CD4-positive, alpha-beta T cell treated with Interleukin-15 for 4 hours (primary cell): ENCODE measurements at regions not wholly inside any gene's neighbourhood (a gene's known extent, or its start where the extent isn't known, plus 50 kb on each side); places are given as distances from the start of the nearest gene placed in this dataset.
"Not testable (repeated sequence)": the region's sequence is repeated elsewhere in the genome, so short reads cannot be mapped to it uniquely, and the experiment has no call there.

Experiments used
- DNase-seq: peaks from one replicate; pipeline ENCODE4 v3.0.0-alpha.2; 2020; ENCODE audit warnings: low spot score

DNA sequence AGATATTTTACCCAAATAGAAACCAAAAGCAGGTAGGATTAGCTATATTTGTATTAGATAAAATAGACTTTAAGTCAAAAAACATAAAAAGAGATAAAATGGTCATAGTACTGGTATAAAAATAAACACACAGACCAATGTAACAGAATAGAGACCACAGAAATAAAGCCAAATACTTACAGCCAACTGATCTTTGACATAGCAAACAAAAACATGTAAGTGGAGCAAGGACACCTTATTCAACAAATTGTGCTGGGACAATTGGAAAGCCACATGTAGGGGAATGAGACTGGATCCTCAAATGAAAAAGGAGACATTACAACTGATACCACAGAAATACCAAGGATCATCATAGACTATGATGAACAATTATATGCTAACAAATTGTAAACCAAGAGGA lies 94.5 kb upstream of the SIRPG start:
- DNase-seq: no peak

- DNase-seq: no peak
Observed at GRCh38 chr20:1748777-1749176, 91.2 kb upstream of the SIRPG start.

GRCh38 chr20:1747953-1748577 lies 90.5 kb upstream of the SIRPG start:
- no peak for DNase-seq

GRCh38 chr20:1742049-1742434 lies 84.5 kb upstream of the SIRPG start:
- not testable (repeated sequence) for DNase-seq

DNA sequence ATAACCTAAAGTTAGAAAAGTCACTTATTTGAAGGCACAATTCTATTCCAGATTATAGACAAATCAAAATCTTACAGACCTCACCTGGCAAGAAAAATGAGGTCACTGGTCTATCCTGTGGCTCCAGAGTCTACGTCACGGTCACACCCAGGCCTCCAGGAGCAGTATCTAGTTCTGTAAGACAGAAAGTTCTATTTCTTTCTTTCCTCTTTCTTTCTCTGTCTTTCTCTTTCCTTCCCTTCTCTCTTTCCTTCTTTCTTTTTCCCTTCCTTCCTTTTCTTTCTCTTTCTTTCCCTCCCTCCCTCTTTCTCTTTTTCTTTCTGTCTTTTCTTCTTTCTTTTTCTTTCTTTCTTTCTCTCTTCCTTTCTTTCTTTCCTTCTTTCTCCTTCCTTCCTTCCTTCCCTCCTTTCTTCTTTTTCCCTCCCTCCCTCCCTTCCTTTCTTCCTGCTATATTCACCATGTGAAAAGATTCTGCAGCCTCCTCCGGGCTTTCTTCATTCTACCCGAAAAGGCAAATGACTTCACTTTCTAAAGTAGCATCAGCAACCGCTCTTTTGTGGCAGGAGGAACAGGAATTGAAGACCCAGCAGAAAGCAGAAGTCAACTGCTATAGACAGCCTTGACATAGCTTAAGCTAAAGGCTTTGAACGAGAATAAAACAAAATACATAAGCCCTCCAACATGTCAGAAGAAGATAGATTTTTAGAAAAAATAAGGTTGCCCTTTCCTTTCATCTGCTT lies 83.9 kb upstream of the SIRPG start:
- no peak for DNase-seq

DNA sequence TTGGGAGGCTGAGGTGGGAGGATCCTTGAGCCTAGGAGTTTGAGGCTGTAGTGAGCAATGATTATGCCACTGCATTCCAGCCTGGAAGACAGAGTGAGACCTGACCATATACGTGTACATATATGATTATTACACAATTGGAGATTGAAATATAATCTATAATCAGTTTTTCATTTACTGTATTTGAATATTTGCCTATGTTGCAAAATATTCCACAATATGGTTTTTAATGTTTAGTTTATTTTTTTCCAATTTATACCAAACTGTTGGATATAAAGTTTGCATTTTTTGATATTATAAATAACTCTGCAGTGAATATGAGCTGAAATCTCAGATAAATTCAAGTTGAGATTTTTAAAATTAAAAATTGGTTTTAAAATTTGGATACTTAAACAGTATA lies 79.6 kb upstream of the SIRPG start:
- no peak for DNase-seq

DNA sequence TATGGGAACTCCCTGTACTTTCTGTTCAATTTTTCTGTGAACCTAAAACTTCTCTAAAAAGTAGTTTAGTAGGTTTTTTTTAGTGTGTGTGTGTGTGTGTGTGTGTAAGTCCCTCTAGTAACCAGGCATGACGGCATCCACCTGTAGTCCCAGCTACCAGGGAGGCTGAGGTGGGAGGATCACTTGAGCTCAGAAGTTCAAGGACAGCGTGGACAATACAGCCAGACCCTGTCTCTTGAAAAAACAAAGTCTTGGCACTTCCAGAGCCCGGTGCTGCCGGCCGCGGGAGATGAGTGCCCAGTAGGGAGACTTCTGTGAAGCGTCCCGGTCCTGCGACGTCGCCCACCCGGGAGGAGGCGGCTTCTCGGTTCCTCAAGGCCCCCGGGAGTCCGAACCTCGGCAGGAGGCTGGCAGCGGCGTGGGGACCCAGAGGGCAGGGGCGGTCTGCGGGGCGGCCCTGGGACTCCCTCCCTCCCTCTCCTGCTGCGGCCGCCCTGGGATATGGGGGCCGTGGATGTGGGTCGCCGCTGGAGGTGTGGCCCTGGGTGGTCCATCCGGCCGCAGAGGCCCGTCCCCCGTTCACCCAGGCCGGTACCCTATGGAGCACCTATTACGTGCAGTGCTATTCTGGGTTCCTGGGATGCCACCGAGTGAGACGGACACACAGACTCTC lies 78.0 kb upstream of the SIRPG start:
- no peak for DNase-seq

DNA sequence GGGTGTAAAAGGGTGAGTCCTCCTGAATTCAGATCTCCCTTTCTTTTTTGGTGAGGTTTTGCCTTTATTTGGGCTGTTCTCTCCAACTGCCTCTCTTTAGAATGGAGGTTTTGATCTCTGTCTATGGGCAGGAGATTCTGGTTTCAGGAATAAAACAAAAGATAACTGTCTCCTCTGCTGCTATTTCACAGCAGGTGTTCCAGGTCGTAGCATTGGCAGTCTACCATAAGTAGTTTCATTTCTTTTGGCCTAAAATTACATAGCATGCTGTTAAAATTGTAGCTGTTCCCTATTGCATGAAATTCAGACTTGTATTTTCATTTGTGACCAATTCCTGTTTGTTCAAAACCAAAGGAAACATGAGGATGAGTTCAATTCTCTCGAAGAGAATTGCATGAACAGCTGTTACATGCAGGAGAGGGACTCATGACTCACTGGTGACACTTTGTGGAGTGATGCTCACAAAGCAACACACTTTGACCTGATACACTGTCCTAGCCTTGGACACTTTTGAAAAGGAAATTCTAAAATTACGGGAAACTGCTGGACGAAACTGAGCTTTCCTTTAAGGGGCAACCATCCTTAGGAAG lies 76.8 kb upstream of the SIRPG start:
- peak; percentile 59 for DNase-seq

DNA sequence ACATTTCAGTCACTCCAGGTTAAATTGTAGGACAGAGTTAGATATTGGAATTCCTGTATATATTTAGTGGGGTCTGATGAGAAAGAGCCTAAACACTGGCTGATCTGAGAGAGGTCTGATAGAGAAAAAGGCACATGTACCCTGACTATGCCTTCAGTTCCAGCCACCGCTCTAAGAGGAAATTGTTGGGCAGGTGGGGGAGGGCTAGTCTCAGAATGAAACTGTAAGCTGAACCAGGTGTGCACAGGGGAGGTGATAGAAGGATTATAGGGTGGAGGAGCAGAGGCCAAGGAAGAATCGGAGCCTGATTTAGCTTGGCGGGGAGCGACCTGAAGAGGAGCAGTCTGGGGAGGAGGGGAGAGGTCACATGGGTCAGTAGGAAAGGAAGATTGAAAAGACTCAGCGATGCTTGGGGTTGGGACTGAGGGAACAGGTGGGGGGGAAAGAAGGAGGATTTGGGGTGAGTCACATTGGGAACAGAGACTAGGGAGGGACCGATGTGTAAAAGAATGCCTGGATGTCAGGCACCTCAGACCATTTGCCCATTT lies 74.3 kb upstream of the SIRPG start:
- DNase-seq: peak; percentile 45

GRCh38 chr20:1730981-1731711 lies 73.6 kb upstream of the SIRPG start:
- peak; percentile 17 for DNase-seq

DNA sequence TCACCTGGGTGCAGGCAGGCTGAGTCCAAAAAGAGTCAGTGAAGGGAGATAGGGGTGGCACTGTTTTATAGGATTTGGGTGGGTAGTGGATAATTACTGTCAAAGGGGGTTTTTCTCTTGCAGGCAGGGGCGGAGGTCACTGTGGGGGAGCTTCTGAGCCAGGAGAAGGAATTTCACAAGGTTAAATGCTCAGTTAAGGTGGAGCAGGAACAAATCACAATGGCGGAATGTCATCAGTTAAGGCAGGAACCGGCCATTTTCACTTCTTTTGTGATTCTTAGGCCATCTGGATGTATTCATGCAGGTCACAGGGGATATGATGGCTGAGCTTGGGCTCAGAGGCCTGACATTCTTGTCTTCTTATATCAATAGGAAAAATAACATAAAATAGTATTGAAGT lies 69.7 kb upstream of the SIRPG start:
- DNase-seq: not testable (repeated sequence)

DNA sequence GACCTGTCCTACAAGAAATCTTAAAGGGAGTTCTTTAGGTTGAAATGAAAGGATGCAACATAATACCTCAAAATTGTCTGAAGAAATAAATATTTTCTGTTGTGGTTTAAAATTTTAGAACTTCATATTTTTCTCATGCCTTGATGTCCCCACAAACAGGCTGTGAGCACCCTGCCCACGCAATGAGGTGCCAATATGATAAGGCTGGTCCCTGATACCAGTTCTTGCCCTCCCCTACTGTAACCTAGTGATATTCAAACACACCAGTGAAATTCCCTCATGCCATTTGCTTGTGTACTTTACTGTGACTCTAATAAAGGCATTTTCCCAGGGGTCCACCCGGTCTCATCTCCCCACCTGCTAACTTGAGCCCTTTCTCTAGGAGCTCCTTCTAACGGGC lies 67.3 kb upstream of the SIRPG start:
- DNase-seq: no peak

DNA sequence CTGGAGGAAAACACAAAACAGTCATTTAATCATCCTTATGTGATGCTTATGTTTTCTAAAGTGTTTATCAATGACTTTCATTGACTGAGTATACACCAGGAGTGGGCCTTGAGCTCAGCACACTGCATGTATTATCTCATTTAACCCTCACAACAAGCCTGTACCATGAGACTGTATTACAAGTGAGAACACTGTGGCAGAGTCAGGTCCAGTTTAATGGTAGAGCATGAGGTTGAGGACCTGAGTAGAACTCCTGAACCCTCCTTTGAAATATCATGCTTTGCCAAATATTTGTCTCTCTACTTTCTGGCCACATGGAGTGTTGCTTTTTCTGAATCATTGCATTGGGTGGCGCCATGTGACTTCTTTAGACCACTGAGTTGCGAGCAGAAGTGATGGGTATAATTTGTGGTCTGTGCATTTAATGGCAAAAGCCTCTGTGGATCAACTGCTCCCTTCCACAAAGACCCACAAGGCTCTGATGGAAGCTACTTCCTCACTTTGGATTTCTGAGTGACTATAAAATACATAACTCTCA lies 65.0 kb upstream of the SIRPG start:
- no peak for DNase-seq

GRCh38 chr20:1721687-1722512 lies 64.3 kb upstream of the SIRPG start:
- no peak for DNase-seq

- DNase-seq: no peak
Observed at GRCh38 chr20:1720845-1721475, 63.4 kb upstream of the SIRPG start.

DNA sequence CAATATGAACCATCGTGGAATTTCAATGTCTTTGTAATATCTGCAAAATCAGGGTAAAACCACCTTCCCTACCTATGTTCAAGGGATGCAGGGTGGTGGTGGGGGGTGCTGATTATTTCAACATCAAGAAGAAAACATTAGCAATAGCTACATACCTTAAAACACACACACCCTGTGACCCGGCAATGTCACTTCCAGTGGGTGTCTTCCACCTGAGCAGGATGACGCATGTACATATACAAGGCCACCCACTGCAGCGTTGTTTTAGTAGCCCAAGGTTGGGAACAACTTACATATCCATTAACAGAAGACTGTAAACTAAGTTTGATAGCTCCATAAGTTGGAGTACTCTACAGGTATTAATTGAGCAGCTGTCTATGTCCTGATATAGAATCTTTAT lies 62.6 kb upstream of the SIRPG start:
- DNase-seq: no peak

DNA sequence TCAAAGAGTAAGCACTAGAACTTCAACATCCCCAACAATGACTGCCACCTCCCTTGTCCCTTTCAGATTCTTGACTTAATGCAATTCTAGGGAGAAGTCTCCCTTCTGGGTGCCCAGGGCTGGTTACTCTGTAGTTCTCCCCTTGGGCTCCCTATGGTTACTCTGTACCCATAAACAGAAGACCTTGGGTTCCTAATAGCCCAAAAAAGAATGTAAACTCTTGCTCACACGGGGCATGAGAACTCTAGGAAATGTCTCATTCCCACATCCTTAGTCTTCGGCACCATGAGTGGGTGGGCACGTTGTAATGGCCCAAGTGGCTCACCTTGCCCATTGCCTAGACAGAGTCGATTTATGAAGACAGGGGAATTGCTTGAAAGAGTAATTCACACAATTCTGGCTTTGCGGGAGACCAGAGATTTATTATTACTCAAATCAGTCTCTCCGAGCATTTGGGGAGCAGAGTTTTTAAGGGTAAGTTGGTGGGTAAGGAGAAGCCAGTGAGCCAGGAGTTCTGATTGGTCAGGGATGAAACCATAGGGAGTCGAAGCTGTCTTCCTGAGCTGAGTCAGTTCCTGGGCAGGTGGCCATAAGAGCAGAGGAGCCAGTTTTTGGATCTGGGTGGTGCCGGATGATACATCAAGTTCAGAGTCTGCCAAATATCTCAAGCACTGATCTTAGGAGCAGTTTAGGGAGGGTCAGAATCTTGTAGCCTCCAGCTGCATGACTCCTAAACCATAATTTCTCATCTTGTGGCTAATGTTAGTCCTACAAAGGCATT lies 61.2 kb upstream of the SIRPG start:
- no peak for DNase-seq

- DNase-seq: no peak
Observed at GRCh38 chr20:1712634-1713624, 55.4 kb upstream of the SIRPG start.
